Panc1 (cell line): ENCODE measurements at regions not wholly inside any gene's neighbourhood (a gene's known extent, or its start where the extent isn't known, plus 50 kb on each side); places are given as distances from the start of the nearest gene placed in this dataset.

Source experiments
- POLR2AphosphoS5 ChIP-seq: IDR thresholded peaks from 2 replicates; pipeline ENCODE4 v1.6.1; 2012; ENCODE audit warnings: mild to moderate bottlenecking, low read depth, low read length, moderate library complexity
- REST ChIP-seq, 2 experiments: IDR thresholded peaks; 2 replicates each; pipeline ENCODE4 v1.6.1; 2011 to 2012; ENCODE audit warnings: low read depth in 2 of 2, control low read depth in 1 of 2, low read length in 1 of 2, mild to moderate bottlenecking in 1 of 2, moderate library complexity in 1 of 2; ENCODE audit not compliant: insufficient read depth in 1 of 2
- TCF7L2 ChIP-seq: IDR thresholded peaks from 2 replicates; pipeline ENCODE4 v1.6.1; 2011; ENCODE audit warnings: mild to moderate bottlenecking, low read depth, low read length, inconsistent platforms
- TF ChIP-seq, protein P1 (sequence below): fragments of 450-650 bp; IDR thresholded peaks from 2 replicates; pipeline ENCODE4 v1.5.1; 2017; ENCODE audit warnings: mild to moderate bottlenecking

GRCh38 chr1:60762176-60762575 is 320.2 kb upstream of the NFIA start:
- TF ChIP-seq, protein P1, sequence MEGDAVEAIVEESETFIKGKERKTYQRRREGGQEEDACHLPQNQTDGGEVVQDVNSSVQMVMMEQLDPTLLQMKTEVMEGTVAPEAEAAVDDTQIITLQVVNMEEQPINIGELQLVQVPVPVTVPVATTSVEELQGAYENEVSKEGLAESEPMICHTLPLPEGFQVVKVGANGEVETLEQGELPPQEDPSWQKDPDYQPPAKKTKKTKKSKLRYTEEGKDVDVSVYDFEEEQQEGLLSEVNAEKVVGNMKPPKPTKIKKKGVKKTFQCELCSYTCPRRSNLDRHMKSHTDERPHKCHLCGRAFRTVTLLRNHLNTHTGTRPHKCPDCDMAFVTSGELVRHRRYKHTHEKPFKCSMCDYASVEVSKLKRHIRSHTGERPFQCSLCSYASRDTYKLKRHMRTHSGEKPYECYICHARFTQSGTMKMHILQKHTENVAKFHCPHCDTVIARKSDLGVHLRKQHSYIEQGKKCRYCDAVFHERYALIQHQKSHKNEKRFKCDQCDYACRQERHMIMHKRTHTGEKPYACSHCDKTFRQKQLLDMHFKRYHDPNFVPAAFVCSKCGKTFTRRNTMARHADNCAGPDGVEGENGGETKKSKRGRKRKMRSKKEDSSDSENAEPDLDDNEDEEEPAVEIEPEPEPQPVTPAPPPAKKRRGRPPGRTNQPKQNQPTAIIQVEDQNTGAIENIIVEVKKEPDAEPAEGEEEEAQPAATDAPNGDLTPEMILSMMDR: no peak
- TF ChIP-seq POLR2AphosphoS5 (no peak), TCF7L2 (no peak), REST (IDR thresholded peaks at IDR 0.05; ENCODE audit: insufficient read depth in 1 of 2, low read depth in 2 of 2, low read length in 1 of 2) (no peak)
